ENCODE measurements at regions not wholly inside any gene's neighbourhood (a gene's known extent, or its start where the extent isn't known, plus 50 kb on each side); places are given as distances from the start of the nearest gene placed in this dataset.
"Not testable (repeated sequence)": the region's sequence is repeated elsewhere in the genome, so short reads cannot be mapped to it uniquely, and the experiment has no call there.

DNA sequence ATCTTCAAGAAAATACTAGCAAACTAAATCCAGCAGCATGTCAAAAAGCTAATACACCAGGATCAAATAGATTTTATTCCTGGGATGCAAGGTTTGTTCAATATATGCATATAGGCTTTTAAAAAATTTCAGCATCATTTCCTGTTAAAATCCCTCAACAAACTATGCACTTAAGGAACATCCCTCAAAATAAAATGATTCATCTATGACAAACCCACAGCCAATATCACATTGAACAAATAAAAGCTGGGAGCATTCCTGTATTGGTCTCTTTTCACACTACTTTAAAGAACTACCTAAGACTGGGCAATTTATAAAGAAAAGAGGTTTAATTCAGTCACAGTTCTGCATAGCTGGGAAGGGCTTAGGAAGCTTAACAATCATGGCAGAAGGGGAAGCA is 726.7 kb downstream of the GRXCR1 start:
- DNase-seq (ENCODE audit: low read depth) = no peak

DNA sequence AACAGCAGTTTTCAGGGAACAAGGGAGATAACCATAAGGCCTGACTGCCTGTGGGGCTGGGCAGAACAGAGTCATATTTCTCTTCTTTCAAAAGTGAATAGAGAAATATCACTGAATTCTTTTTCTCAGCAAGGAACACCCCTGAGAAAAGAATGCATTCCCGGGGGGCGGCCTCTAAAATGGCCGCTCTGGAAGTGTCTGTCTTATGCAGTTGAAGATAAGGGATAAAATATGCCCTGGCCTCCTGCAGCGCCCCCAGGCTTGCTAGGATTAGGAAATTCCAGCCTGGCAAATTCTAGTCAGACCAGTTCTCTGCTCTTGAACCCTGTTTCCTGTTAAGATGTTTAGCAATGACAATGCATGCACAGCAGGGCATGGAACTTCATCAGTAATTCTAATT is 745.4 kb downstream of the GRXCR1 start:
- DNase-seq (ENCODE audit: low read depth) = not testable (repeated sequence)

DNA sequence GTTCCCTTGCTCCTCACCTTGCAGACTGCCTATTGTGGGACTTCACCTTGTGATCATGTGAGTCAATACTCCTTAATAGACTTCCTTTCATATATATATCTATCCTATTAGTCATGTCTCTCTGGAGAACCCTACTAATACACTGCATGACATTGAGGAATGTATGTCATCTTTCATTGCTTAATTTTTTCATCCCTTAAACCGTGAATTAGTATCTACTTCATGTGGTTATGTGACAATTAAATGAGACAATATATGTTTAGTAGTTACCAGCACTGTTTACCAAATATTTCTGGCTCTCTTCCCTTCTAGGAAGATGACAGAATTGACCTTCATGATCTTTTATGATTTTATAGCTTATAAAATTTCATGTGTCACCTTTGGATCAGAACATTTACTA is 759.5 kb downstream of the GRXCR1 start:
- DNase-seq (ENCODE audit: low read depth) = no peak

DNA sequence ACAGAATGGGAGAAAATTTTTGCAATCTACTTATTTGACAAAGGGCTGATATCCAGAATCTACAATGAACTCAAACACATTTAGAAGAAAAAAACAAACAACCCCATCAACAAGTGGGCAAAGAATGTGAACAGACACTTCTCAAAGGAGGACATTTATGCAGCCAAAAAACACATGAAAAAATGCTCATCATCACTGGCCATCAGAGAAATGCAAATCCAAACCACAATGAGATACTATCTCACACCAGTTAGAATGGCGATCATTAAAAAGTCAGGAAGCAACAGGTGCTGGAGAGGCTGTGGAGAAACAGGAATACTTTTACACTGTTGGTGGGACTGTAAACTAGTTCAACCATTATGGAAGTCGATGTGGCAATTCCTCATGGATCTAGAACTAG is 767.0 kb downstream of the GRXCR1 start:
- DNase-seq (ENCODE audit: low read depth) = not testable (repeated sequence)

DNA sequence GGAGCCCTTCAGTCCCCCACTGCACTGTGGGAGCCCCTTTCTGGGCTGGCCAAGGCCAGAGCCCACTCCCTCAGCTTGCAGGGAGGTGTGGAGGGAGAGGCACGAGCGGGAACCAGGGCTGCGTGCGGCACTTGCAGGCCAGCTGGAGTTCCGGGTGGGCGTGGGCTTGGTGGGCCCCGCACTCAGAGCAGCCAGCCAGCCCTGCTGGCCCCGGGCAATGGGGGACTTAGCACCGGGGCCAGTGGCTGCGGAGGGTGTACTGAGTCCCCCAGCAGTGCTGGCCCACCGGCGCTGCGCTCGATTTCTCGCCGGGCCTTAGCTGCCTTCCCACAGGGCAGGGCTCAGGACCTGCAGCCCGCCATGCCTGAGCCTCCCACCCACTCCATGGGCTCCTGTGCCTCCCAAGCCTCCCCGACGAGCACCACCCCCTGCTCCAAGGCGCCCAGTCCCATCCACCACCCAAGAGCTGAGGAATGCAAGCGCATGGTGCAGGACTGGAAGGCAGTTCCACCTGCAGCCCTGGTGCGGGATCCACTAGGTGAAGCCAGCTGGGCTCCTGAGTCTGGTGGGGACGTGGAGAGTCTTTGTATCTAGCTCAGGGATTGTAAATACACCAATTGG is 776.2 kb downstream of the KCTD8 start:
- not testable (repeated sequence) for DNase-seq (ENCODE audit: low read depth)

DNA sequence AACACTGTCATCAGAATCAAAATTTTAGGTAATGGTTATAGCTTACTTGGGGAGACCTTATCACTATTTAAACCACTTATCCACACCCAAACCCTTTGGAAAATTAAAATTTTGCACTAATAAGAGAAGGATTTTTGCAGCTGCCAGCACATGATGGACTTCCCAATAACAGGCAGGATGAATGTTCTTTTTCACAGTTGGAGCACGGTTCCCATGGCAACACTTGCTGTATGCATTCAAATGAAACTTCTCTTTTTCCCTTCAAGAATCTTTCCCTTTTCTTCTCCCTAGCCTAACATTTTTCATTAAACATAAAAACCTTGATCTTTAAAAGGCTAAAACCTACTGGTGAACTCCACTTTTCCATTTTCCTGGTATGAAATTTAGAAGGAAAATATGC is 768.2 kb downstream of the KCTD8 start:
- DNase-seq (ENCODE audit: low read depth) = no peak

DNA sequence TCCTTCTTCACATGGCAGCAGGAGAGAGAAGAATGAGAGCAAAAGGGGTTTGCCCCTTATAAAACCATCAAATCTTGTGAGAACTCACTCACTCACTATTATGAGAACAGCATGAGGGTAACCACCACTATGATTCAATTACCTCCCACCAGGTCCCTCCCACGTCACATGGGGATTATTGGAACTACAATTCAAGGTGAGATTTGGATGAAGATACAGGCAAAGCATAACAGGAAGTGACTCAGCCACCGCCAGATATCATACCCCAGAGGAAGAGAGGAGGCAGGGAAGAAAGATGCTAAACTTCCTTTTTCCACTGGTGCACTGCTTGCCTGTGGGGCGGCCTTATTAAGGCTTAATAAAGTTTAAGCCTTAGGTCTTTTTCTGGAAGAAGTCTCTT is 766.1 kb downstream of the KCTD8 start:
- no peak for DNase-seq (ENCODE audit: low read depth)

DNA sequence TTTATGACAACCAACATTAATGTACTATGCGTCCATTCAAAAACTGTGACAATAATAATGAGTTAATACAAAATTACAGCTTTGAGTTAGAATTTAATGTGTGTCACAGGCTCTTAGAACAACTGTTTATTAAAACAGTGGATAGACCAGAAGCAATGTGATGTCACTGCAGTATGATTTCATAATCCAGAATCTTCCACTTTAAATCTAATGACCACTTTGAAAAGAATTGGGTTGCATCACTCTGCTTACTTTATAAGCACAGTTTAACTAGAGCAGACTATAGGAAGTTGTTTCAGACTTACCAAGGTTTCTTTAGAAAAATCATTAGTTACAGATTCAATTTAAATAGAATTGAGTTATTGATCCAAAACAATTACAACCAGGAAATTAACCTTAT is 758.5 kb downstream of the KCTD8 start:
- DNase-seq (ENCODE audit: low read depth) = no peak

DNA sequence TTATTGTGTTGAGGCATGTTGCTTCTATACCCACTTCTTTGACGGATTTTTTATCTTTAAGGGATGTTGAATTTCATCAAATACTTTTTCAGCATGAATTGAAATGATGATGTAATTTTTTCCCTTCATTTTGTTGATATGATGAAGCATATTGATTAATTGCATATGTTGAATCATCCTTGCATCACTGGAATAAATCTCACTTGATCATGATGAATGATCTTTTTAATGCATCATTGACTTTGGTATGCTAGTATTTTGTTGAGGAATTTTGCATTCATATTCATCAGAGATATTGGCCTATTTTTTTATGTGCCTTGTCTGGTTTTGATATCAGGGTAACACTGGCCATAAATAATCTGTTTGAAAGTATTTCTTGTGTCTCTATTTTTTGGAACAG is 754.7 kb downstream of the KCTD8 start:
- DNase-seq (ENCODE audit: low read depth) = no peak

DNA sequence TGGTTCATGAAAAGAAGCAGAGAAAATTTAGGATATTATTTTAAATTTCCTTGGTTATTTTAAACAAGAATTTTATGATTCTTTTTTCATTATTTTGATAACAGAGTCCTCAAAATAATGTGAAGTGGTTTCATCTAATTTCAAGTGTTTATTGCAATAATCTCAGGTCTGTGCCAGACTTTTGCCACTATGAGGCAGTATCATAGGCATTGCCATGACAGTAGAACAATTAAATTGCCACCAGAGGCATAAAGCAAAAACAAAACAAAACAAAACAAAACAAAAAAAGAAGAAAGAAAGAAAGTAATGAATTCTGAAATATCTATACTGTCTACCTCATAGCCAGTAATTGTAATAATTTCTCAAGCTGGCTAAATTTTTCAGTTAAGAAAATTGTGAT is 739.2 kb downstream of the KCTD8 start:
- DNase-seq (ENCODE audit: low read depth) = no peak

DNA sequence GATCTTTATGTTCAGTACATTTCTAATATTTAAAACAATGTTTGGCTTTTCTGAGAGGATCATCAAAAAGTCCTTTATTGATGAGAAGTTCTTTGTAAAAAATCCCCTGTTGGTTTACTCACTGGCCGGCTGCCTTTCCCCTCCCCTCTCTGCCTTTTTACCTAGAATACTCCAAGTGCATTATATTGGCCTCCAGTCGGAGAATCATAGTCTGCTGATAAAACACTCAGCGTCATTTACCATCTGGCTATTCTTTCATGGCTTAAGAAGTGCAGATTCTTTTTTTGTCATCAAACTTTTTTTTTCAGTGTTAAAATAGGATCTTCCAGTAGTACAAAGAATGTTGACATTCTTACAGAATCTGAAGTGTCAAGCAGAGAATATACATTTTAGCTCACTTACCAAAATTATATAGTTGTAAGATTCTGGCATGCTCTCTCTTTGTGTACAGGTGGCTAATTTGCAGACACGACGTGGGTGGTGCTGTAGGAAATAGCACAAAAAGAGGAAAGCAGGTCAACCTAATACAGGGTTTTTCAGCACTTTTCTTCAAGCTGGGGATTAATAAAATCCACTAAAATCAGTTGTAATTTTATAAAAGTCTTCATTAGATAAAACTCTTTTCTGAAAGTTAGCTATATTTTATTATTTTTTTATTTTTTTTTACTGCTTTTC is 731.8 kb downstream of the KCTD8 start:
- no peak for DNase-seq (ENCODE audit: low read depth)

DNA sequence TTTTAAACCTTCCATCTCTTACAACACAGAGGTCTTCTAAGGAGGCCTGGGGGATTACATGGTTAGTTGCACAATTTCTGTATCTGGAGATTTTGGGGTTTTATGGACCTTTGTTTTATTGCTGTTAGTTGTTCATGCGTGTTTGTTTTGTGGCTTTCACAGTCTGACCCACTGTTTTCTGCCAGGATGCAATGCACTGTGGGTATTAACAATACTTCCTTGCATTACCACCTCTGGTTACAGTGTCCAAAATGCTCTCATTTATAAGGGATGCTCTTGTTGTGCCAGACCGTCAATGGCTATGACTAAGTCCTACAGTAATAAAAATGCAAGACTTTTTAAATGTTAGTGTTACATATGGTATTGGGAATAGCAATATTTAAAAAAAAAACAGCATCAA is 730.2 kb downstream of the KCTD8 start:
- DNase-seq (ENCODE audit: low read depth) = no peak

DNA sequence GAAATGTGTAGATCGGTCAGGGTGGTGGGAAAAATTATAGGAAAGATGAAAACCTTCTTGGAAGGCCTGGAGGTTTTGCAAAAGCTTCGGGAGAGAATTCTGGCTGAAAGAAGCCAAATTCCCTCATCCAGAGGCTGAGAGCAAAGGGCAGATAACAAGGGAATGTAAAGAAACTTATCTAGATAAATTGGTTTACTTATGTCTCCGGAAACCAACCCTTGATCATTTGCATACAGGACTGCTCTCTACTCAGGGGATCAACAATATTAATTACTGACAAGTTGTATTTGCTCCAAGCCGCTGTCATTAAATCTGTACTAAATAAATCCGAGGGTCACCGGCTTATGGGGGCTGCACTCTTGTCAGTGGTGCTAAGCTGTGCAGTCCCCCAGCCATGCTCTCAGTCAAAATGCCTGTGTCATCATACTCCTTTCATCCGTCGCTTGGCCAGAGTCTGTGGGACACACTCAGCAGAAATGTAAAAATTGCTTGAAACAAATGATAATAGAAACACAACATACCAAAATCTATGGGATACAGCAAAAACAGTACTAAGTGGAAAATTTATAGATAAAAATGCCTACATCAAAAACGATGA is 715.7 kb downstream of the KCTD8 start:
- no peak for DNase-seq (ENCODE audit: low read depth)

DNA sequence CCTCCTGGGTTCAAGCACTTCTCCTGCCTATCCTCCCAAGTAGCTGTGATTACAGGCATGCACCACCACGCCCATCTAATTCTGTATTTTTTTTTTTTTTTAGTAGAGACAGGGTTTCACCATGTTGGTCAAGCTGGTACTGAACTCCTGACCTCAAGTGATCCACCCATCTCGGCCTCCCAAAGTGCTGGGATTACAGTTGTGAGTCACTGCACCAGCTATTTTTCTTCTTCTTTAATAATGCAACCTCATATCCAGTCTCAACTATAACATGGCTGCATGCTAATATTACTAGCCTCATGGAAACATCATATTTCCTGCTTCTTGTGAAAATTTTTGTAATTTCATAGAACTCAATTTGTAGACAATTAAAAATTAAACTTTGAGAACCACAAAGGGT is 706.5 kb downstream of the KCTD8 start:
- DNase-seq (ENCODE audit: low read depth) = no peak

DNA sequence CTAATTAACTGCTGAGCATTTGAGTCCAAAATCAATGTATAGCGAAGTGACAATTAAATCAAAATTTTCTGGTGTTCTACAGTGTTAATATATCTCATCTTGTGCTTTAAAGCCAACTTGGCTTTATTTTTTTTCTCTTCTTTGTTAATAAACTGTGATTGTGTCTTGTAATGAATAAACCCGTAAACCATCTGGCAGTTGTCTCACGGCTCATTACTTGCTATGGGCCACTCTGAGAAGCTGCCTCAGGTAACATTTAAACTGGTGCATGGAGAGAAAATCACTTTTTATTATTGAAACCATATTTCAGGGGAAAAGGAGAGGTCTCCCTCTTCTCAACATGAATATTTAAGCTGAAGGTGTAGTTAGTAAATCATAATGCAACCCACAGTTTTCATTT is 694.0 kb downstream of the KCTD8 start:
- DNase-seq (ENCODE audit: low read depth) = no peak

DNA sequence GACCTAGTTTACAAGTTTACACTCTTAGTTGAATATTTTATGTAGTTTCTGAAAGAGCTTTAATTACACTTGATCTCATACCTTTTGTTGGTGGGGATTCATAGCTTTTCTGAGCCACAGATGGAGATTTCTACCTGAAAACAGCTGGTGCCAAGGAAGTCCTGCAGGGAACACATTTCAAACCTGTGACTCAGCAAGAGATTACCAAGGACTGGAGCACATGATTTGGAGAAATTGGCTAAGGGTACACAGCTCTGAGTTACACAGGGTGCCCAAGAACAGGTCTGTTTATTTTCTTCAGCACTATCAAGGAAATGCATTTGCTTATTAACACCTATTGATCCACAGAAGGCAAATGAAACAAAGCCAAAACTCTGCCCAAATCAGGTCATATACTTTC is 691.5 kb downstream of the KCTD8 start:
- DNase-seq (ENCODE audit: low read depth) = no peak

DNA sequence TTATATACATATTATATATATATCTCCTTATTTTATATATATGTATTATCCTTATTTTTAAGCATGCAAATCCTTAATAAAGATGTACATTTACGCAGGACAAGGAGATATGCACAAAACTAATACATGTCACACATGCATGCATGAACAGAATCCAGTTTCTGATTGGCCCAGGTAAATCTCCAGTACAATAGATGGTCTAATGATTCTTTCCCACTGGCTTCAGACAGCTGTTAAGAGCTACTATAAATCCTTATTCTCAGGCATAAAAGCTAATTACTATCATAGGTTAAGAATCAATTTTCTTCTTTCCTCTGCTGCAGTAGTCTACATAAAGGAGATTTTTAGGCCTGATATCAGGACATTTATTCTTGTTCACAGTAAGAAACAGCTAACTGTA is 689.8 kb downstream of the KCTD8 start:
- DNase-seq (ENCODE audit: low read depth) = no peak

DNA sequence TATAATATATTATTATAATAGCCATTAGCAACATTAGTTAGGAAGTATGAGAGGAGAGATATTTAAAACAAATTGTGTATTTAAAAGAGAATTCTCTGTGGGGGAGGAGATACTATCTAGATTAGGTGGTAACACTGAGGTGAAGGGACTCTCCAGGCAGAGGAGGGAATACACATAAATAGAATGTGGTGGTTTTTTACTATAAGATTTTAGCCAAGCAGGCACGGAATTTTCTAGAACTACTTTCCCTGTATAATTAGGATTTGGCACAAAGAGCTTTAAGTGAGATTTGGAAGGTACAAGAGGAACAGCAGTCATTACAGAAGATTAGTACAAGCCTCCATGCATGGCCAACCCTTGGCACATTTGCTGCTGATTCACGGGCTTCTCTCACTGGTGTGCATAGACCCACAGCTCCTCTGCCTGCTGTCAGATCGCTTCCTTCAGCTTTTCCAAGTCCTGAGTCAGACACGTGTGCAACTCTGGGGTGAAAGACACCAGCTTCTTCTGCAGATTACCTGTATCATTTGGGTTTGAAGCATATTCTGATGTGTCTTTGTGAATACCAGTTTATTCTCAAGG is 685.5 kb downstream of the KCTD8 start:
- no peak for DNase-seq (ENCODE audit: low read depth)

DNA sequence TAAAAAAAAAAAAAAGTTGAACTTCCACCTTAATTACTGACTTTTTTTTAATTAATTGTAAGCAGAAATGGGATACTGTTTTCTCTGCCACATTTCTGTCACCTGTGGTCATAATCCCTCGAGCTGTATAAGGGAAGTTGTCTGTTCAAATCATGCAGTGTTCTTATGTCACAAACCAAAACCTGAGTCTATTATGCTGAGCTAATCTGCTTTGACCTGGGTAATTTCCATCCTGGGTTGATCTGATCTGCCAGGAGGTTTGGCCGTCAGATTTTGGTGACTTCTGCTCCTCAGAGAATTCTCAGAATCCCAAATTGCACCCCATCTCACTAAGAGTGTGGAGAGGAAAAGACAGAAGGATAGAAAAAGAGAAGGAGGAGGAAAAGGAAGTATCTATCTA is 683.1 kb downstream of the KCTD8 start:
- DNase-seq (ENCODE audit: low read depth) = no peak

DNA sequence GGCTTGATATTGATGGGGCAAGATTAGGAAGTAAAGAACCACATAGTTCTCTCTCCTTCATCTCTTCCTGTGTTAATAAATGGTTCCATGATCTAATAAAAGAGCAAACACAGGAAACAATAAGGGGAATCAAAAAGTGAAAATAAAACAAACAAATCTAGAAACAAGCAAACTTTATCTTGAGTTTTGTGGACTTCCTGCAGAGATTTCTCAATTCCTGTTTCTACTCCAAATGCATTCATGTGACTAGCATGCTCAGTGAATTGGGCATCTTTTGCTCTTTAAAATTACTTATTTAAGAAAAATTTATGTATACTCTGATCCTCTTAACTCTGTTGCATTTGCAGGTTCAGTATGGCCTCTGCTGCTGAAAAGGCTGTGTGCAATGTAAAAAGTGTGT is 682.0 kb downstream of the KCTD8 start:
- DNase-seq (ENCODE audit: low read depth) = no peak

DNA sequence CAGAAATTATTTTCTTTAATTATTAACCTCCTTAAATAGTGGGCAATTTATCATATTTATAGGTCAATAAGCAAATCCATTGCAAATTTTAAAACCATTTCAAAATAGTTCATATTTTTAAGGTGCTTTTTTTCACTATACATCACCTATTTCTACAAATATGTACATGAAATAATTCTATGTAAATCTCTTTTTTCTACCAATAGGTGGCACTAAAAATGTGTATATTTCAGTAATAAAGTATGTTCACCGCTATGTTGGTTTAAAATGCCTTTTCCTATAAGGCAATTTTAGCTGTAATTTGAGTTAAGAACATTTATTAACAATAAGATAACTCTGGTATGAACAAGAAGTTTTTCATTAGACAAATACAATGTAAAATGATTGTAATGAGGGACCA is 672.2 kb downstream of the KCTD8 start:
- DNase-seq (ENCODE audit: low read depth) = no peak

DNA sequence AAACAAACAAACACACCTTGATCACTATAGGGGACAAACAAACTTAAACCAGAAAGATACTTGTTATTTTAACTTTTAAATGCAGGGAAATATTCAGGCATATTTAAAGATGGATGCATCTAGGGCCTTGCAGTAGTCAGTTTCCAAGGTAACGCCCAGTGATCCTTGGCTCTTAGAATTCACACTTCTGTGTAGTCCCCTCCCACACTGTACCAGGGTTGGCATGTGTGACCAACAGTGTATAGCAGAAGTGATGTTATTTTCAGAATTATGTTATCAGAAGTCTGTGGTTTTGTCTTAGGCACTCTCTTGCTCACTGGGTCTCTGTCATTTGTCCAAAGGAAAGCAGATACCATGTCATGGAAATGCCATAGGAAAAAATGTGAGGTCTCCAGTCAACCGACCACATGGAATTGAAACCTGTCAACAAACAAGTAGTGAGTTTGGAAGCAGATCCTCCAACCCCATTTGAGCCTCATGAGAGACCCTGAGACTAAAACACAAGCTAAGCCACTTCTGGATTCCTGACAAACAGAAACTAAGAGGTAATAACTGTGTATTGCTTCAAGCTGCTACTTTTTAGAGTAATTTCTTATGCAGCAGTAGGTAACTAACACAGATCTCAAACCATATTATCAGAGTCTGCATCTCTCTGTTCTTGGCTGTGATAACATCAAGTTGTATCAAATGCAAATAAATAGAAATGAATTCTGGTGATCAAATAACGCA is 670.3 kb downstream of the KCTD8 start:
- DNase-seq (ENCODE audit: low read depth) = no peak

DNA sequence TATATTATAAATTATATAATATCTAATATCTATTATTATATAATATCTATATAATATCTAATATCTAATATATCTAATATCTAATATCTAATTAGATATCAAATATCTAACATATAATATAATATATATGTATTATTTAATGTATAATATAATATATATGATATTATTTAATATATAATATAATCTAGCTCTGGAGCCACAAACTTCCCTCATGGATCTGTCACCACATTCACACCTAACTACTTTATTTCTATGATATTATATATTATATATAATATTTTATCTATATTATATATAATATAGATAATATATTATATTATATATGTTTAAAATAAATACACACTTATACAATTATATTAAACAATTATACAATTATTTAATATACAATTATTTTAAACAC is 667.5 kb downstream of the KCTD8 start:
- DNase-seq (ENCODE audit: low read depth) = no peak
